ENCODE measurements at regions not wholly inside any gene's neighbourhood (a gene's known extent, or its start where the extent isn't known, plus 50 kb on each side); places are given as distances from the start of the nearest gene placed in this dataset.

GRCh38 chr13:87954091-87954490 is 282.9 kb downstream of the SLITRK5 start:
- no peak for TF ChIP-seq EZH2 (IDR thresholded peaks at IDR 0.05)
- no peak for TF ChIP-seq POLR2AphosphoS5 (IDR thresholded peaks at IDR 0.05; ENCODE audit: borderline replicate concordance, low read depth, low read length)
